Stimulated activated CD8-positive, alpha-beta memory T cell treated with anti-CD3 and anti-CD28 coated beads, Interleukin-4, amount 100 ng/mL, for 48 hours (primary cell): ENCODE measurements at regions not wholly inside any gene's neighbourhood (a gene's known extent, or its start where the extent isn't known, plus 50 kb on each side); places are given as distances from the start of the nearest gene placed in this dataset.

Experiments used
- DNase-seq: peaks from one replicate; pipeline ENCODE4 v3.0.0-alpha.2; 2020

- no peak for DNase-seq
Measured at GRCh38 chr1:11338284-11338924, 65.4 kb downstream of the UBIAD1 start.

DNA sequence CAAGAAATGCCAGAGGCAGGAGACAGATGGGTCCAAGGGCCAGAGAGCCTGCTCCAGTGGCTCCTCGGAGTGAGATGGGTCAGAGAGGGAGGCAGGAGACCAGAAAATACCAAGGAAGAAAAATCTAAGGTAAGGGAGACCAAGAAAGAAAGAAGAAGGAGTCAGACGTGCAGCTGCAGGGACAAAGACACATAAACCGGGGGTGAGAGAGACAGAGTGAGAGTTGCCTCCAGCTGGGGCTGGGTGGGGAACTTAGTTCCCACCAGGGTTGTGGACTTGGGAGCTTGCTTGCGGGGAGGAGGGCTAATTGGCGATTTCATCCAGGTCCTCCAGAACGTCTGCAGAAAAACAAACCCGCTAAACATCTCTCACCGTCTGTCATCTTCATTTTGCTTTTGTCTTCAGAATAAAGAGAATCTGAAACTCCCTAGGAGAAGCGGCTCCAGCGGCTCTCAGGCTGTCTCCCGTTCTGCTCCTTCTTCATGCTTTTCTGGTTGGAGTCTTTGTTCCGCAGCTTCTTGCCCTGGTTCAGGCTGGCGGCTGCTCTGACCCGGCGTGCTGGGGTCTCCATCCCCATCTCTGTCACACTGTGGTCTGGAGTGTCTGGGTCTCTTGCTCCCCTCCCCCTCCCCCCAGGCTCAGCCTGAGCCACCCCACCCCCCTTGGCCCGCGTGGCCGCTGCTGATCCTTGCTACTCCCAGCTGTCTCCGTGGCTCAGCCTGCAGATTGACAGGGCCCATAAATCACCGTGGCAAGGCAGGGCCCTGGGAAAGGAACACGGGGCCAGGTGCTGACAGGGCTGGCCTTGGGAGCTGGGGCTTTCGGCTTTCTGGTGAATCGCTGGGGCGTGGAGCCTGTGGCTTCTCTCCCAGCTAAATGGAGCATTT is 66.6 kb downstream of the UBIAD1 start:
- no peak for DNase-seq

GRCh38 chr1:11340233-11340632 is 67.2 kb downstream of the UBIAD1 start:
- no peak for DNase-seq

- no peak for DNase-seq
Measured at GRCh38 chr1:11341901-11342552, 69.0 kb downstream of the UBIAD1 start.

- DNase-seq, result no peak
Measured at GRCh38 chr1:11342621-11343032, 69.6 kb downstream of the UBIAD1 start.

DNA sequence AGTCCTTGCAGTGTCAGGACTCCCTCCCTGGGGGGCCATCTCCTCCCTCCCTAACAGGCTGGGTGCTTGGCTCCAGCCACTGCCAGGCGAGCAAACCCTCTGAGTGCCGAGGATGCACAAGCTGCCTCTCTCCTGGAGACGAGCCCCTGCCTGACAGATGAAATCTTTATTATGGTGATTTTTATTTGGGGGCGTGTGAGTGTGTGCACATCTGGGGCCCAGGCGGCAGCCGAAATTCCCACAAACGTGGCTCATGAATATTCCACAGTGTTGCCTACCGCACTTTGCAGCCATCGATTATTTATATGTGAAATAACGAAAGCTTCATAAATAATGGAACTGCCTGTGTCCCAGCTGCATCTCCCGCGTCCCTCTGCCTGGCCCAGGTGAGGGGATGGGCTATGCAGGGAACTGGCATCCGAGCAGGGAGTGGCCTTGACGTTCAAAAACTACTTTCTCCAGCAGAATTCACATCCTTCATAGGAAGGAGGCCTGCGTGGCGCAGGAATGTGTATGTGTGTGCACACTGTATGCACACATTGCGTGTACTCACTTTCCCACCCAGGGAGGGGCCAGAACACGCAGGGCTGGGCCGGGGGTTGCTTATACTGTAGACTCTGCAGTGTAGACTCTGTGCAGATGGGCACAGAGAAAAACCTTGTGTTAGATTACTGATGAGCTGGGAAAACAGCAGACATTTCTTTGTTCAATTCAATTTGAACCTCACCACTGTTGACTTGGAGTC is 73.1 kb downstream of the UBIAD1 start:
- no peak for DNase-seq

DNA sequence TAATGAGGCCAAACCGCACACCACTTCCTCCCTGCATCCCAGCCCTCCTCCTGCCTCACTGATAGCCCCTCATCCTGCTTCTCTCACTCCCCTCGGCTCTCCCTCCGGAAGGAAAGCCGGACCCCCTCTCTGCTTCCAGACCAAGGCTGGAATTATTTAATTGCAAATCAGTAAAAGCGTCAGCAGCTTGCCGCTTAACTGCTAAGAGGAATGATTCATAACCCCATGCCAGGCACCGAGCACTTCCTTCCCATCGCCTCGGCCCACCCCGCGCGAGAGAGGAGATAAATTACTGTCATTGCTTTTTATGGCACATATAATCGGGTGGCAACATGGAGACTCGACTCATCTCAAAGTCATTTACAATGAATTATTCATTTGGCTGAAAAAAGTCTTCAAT is 77.3 kb downstream of the UBIAD1 start:
- no peak for DNase-seq

DNA sequence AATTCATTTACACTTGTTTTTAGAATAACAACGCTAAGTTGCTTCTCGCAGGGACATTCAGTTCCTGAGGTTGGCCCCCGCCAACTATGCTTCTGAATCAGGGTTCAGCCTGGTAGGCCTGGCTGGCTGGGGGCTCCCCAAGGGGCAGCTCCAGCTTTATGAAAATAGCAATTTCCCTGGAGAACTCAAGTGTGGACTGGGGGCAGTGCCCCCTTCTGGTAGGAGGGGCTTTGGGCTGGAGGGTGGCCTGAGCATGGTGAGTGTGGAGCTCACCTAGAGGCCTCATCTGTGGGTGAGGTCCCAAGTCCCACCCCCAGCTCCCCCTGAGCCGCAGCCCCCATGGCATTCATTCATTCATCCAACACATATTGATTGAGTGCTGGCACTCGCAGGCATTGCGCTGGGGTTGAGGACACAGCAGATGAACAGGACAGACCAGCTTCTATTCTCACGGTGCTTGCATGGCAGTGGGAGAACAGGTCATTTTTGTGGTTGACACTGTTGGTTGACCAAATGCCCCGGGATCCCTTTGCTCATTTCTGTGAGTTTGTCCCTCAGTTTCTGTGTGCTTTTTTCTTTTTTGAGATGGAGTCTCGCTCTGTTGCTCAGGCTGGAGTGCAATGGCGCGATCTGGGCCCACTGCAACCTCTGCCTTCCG is 79.2 kb downstream of the UBIAD1 start:
- DNase-seq, result no peak

- no peak for DNase-seq
Measured at GRCh38 chr1:11352816-11353799, 80.1 kb downstream of the UBIAD1 start.

- DNase-seq, result no peak
Measured at GRCh38 chr1:11354893-11355553, 82.0 kb downstream of the UBIAD1 start.

GRCh38 chr1:11355559-11356475 is 82.8 kb downstream of the UBIAD1 start:
- no peak for DNase-seq

GRCh38 chr1:11357276-11357675 is 84.3 kb downstream of the UBIAD1 start:
- DNase-seq, result no peak

DNA sequence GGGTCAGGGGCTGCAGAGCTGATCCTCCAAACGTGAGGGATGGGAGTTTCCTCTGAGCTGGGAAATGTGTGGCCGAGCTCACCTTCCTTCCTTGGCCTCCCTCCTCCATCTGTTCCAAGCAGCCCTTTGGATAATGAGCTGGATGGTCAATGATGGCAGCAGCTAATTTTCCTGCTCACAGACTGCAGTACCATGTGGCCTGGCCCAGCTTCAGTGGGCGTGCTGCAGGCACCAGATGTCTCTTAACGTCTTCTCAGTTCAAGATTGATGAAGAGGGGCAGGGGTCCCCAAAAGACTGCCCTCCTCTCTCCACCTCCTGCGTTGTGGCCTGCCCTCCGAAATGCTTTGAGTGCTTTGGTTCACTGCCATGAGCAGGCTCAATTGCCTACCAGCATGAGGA is 86.0 kb downstream of the UBIAD1 start:
- DNase-seq, result no peak

DNA sequence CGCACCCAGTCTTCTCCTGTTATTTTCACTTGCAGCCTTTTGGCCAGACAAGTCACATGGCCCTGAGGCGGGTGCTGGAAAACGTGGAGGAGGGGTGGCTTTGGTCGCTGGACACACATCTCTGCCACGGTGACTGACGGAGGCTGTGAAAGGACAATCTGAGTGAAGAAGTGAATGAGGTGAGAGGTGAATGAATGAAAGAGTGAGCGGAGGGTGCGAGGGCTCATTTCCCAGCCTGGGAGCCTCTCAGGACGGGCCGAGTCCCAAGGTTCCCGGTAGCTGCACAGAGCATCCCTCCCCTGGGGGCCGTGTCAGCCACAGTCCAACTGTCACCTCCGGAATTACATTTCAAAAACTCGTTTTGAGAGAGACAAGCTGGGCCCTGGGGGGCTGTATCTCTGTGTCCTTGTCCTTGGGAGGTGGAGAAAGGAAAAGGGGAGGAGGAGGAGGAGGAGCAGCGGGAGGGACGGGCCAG is 89.6 kb downstream of the UBIAD1 start:
- DNase-seq, result no peak

DNA sequence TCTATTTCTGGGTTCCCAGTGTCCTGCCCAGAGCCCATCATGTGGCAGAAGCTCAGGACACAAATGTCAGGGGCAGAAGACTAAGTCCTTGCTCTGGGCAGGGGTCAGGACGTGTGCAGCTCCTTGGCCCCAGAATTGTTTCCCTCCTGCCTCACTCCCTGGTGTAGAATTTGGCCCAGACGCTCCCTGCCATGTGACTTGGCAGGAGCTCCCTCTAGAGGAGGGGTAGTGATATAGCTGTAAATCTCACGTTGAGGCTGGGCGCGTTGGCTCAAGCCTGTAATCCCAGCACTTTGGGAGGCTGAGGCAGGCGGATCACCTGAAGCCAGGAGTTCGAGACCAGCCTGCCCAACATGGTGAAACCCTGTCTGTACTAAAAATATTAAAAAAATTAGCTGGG is 91.2 kb downstream of the UBIAD1 start:
- no peak for DNase-seq

DNA sequence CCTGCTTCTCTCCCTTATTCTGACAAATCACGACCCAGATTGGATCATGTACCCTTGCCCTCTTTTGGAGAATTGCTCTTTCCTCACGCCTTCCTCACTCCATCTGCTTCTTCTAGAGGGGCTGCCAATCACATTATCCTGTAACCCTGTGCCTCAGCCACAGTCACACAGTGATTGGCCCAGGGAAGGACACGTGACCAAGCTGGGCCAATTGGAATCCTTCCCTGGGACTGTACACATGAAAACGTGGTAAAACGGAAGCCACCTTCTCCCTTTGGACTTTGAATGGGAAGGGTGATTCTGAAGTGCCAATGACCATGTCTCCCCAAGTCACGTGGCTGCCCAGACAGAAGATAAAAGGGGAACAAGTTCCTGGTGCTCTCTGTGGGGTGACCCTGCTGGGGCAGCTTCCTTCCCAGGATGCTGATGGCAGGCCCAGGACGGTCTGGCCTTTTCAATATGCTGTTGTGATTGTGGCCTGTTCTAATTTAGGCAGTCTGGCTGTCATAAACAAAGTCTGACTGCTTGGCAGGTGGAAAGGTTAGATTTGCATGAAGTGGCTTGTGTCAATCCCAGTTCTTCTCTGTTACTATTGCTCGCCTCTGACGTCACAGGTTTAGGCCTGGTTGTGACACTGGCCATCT is 92.9 kb downstream of the UBIAD1 start:
- DNase-seq, result no peak

GRCh38 chr1:11373029-11373894 is 100.3 kb downstream of the UBIAD1 start:
- DNase-seq, result no peak
